Breast epithelium (tissue), 3 donors: ENCODE measurements at regions not wholly inside any gene's neighbourhood (a gene's known extent, or its start where the extent isn't known, plus 50 kb on each side); places are given as distances from the start of the nearest gene placed in this dataset.

Experiments used
- POLR2A ChIP-seq: fragments of 450-650 bp; IDR thresholded peaks from one replicate; pipeline ENCODE4 v1.6.1; 2016; ENCODE audit warnings: antibody characterized with exemption, mild to moderate bottlenecking, moderate library complexity
- TF ChIP-seq, protein P1 (sequence below), 3 donors: fragments of 450-650 bp; IDR thresholded peaks; one replicate each; pipeline ENCODE4 v1.5.1; 2016 to 2017; ENCODE audit warnings: antibody characterized with exemption in 3 of 3, mild to moderate bottlenecking in 3 of 3, moderate library complexity in 3 of 3

DNA sequence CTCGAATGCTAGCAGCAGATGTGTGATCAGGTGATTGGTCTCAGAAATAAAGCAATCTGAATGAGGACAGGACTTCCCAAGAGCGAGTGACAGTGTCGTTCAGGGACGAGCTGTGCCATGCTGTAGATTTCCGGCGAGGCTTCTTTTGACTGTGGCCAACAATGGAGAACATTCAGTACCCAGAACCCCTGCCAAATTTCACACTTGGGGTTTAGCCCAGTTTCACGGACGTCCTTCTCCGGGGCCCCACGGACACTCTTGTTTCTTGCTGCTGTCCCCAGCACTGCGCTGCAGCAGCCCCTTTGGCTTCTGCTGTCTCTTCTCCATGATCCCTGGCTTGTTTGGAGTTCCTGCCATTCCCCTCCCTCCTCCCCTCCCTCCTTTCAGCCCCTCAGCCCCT is 115.1 kb upstream of the GRAMD1B start:
- TF ChIP-seq POLR2A: no peak
- TF ChIP-seq, protein P1, sequence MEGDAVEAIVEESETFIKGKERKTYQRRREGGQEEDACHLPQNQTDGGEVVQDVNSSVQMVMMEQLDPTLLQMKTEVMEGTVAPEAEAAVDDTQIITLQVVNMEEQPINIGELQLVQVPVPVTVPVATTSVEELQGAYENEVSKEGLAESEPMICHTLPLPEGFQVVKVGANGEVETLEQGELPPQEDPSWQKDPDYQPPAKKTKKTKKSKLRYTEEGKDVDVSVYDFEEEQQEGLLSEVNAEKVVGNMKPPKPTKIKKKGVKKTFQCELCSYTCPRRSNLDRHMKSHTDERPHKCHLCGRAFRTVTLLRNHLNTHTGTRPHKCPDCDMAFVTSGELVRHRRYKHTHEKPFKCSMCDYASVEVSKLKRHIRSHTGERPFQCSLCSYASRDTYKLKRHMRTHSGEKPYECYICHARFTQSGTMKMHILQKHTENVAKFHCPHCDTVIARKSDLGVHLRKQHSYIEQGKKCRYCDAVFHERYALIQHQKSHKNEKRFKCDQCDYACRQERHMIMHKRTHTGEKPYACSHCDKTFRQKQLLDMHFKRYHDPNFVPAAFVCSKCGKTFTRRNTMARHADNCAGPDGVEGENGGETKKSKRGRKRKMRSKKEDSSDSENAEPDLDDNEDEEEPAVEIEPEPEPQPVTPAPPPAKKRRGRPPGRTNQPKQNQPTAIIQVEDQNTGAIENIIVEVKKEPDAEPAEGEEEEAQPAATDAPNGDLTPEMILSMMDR (IDR thresholded peaks at IDR 0.05): no peak
